K562 (cell line): ENCODE measurements at regions not wholly inside any gene's neighbourhood (a gene's known extent, or its start where the extent isn't known, plus 50 kb on each side); places are given as distances from the start of the nearest gene placed in this dataset.

ENCODE experiments used
- ATAC-seq: fragments of 200-7000 bp; cut with Tn5 transposase; 3 replicates; pipeline ENCODE4 v1.9.1; 2020; ENCODE audit warnings: moderate library complexity
- BruUV-seq: library from RNA; stranded (reverse); fragments of 400-500 nt; replicated peaks from 2 replicates; lab custom pipeline; 2021; lab: Mats Ljungman, UMichigan
- CTCF ChIA-PET: fragments of 300-600 bp; formaldehyde crosslinking; extraction: SDS; loops from one replicate; lab custom pipeline; 2021; ENCODE audit warnings: low intra/inter-chr PET ratio; lab: Yijun Ruan, JAX
- POLR2A ChIA-PET: fragments of 300-600, 350-650 bp; sonication (Branson Sonifier 250); formaldehyde crosslinking; extraction: SDS; loops from one replicate; lab custom pipeline; 2021; ENCODE audit warnings: antibody characterized with exemption, inconsistent platforms; lab: Yijun Ruan, JAX
- DNase-seq, 4 experiments: peaks; one replicate each; pipeline versions ENCODE4 v3.0.0 to v3.0.0-alpha.2; 2011 to 2018; ENCODE audit warnings: low spot score in 3 of 4, mixed read lengths in 3 of 4; ENCODE audit errors: extremely low read depth in 1 of 4
- FAIRE-seq: peaks from 2 replicates; lab custom pipeline; 2011; peaks lifted over from hg19 to GRCh38; lab: Jason Lieb, UNC
- H2AFZ ChIP-seq: 2 replicates; pipeline ENCODE4 v1.6.0; 2011; ENCODE audit warnings: low read depth, low read length, control low read depth, inconsistent platforms
- H3K27ac ChIP-seq: fragments of 200-600 bp; 3 replicates; pipeline ENCODE4 v1.8.0; 2011; ENCODE audit warnings: low read depth, mild to moderate bottlenecking, control low read depth, inconsistent platforms, low read length, moderate library complexity, mixed read lengths; ENCODE audit errors: extremely low read depth
- H3K27me3 ChIP-seq, 2 experiments: fragments of 300-600 bp in 1 of 2; 2 replicates in 1 of 2; 3 replicates in 1 of 2; pipeline versions ENCODE4 v1.6.0 to v1.8.0; 2011; ENCODE audit warnings: inconsistent platforms in 2 of 2, low read length in 2 of 2, mild to moderate bottlenecking in 1 of 2, mixed read lengths in 1 of 2, moderate library complexity in 1 of 2; ENCODE audit not compliant: control insufficient read depth in 2 of 2, insufficient read depth in 2 of 2
- H3K36me3 ChIP-seq: fragments of 300-600 bp; 3 replicates; pipeline ENCODE4 v1.8.0; 2011; ENCODE audit warnings: mild to moderate bottlenecking, low read length, inconsistent platforms; ENCODE audit not compliant: control insufficient read depth, insufficient read depth
- H3K4me1 ChIP-seq, 2 experiments: fragments of 200-600 bp in 1 of 2; replicated peaks in 1 of 2; 2 replicates in 1 of 2; 3 replicates in 1 of 2; pipeline versions ENCODE4 v1.5.1 to v1.8.0; 2011; ENCODE audit warnings: inconsistent platforms in 2 of 2, low read length in 2 of 2, mild to moderate bottlenecking in 1 of 2, mixed read lengths in 1 of 2, moderate library complexity in 1 of 2; ENCODE audit not compliant: control insufficient read depth in 2 of 2, insufficient read depth in 2 of 2
- H3K4me2 ChIP-seq: 2 replicates; pipeline ENCODE4 v1.6.1; 2011; ENCODE audit warnings: low read length, control low read depth, inconsistent platforms, mixed read lengths; ENCODE audit not compliant: insufficient read depth
- H3K4me3 ChIP-seq: fragments of 200-600 bp; sonication (generic), shearing (Covaris generic); 2 replicates; pipeline ENCODE4 v1.5.1; 2016; ENCODE audit warnings: control low read depth, inconsistent platforms
- H3K79me2 ChIP-seq: fragments of 200-600 bp; 3 replicates; pipeline ENCODE4 v1.8.0; 2011; ENCODE audit warnings: low read length, inconsistent platforms; ENCODE audit not compliant: control insufficient read depth, insufficient read depth
- H3K9ac ChIP-seq, 2 experiments: 2 replicates each; pipeline versions ENCODE4 v1.6.0 to v1.6.1; 2011; ENCODE audit warnings: low read depth in 2 of 2, low read length in 2 of 2, control low read depth in 1 of 2, inconsistent platforms in 1 of 2, mild to moderate bottlenecking in 1 of 2, mixed read lengths in 1 of 2; ENCODE audit not compliant: insufficient read depth in 1 of 2
- H3K9me1 ChIP-seq: one replicate; pipeline ENCODE4 v1.6.0; 2011; ENCODE audit warnings: inconsistent platforms, mild to moderate bottlenecking, low read length, moderate library complexity; ENCODE audit not compliant: control insufficient read depth, insufficient read depth
- H3K9me3 ChIP-seq: replicated peaks from 2 replicates; pipeline ENCODE4 v1.5.1; 2011; ENCODE audit warnings: low read depth, low read length, inconsistent platforms; ENCODE audit not compliant: control insufficient read depth, insufficient read depth
- H4K20me1 ChIP-seq: replicated peaks from 2 replicates; pipeline ENCODE4 v1.6.1; 2011; ENCODE audit warnings: low read length, inconsistent platforms, mixed read lengths; ENCODE audit not compliant: control insufficient read depth, insufficient read depth
- EP300 ChIP-seq: IDR thresholded peaks from 2 replicates; pipeline ENCODE4 v1.6.1; 2012; ENCODE audit warnings: low read length, improper control_type of control experiment
- GABPB1 ChIP-seq: sonication (generic); formaldehyde crosslinking; IDR thresholded peaks from 2 replicates; pipeline ENCODE4 v1.8.0; 2022; ENCODE audit warnings: mild to moderate bottlenecking, missing genetic modification reagents
- GMEB1 ChIP-seq: fragments of 250-450 bp; sonication (Bioruptor Pico); IDR thresholded peaks from 2 replicates; pipeline ENCODE4 v1.4.0; 2020; ENCODE audit warnings: mild to moderate bottlenecking
- MAFG ChIP-seq: fragments of 450-650 bp; conservative IDR thresholded peaks from 2 replicates; pipeline ENCODE4 v1.6.1; 2016; ENCODE audit warnings: missing genetic modification characterization, missing compliant biosample characterization
- MTA1 ChIP-seq: fragments of 450-650 bp; IDR thresholded peaks from 2 replicates; pipeline ENCODE4 v1.6.1; 2017; ENCODE audit warnings: borderline replicate concordance
- NCOR1 ChIP-seq: fragments of 450-650 bp; IDR thresholded peaks from 2 replicates; pipeline ENCODE4 v1.6.1; 2016; ENCODE audit warnings: mild to moderate bottlenecking, moderate library complexity
- NR2F6 ChIP-seq: fragments of 450-650 bp; formaldehyde crosslinking; IDR thresholded peaks from 2 replicates; pipeline ENCODE4 v1.4.0; 2020; ENCODE audit warnings: mild to moderate bottlenecking
- PHB2 ChIP-seq: fragments of 450-650 bp; IDR thresholded peaks from 2 replicates; pipeline ENCODE4 v1.6.1; 2017; ENCODE audit warnings: low read depth
- SMAD2 ChIP-seq: fragments of 150-350 bp; IDR thresholded peaks from 2 replicates; pipeline ENCODE4 v1.6.1; 2014; ENCODE audit warnings: low read depth, mild to moderate bottlenecking, low read length
- SMAD3 ChIP-seq: fragments of 450-650 bp; formaldehyde crosslinking; conservative IDR thresholded peaks from 2 replicates; pipeline ENCODE4 v1.4.0; 2020; ENCODE audit warnings: mild to moderate bottlenecking
- SNAPC5 ChIP-seq: fragments of 250-450 bp; sonication (Bioruptor Pico); IDR thresholded peaks from 2 replicates; pipeline ENCODE4 v1.8.0; 2021; ENCODE audit warnings: moderate library complexity, mild to moderate bottlenecking, inconsistent platforms
- U2AF1 ChIP-seq: fragments of 200-400 bp; formaldehyde crosslinking; optimal IDR thresholded peaks from 2 replicates; pipeline ENCODE3; 2017; ENCODE audit warnings: mild to moderate bottlenecking, low read depth, low read length, moderate library complexity
- ZNF324 ChIP-seq: fragments of 250-450 bp; sonication (Bioruptor Pico); IDR thresholded peaks from 2 replicates; pipeline ENCODE4 v1.4.0; 2020; ENCODE audit warnings: mild to moderate bottlenecking
- ZNF57 ChIP-seq: fragments of 450-650 bp; formaldehyde crosslinking; IDR thresholded peaks from 2 replicates; pipeline ENCODE4 v1.4.0; 2020; ENCODE audit warnings: mild to moderate bottlenecking, moderate library complexity
- WGBS: fragments of 100-300 bp; shearing (Covaris generic); methylation state at CpG from one replicate; pipeline ENCODE4 v1.1.6; 2016; ENCODE audit warnings: low coverage, mixed read lengths; ENCODE audit not compliant: insufficient coverage; ENCODE audit errors: missing lambda C conversion rate; 5-methylcytosine and 5-hydroxymethylcytosine counted together
- in situ Hi-C: fragments of 300-500 bp; cut with MboI; formaldehyde crosslinking; loops from 4 replicates; pipeline ENCODE4 v1.15.0; 2018; ENCODE audit warnings: inconsistent platforms, mixed read lengths
- intact Hi-C: fragments of 100-400 bp; cut with micrococcal nuclease; formaldehyde crosslinking; loops from 2 replicates; pipeline ENCODE4 v1.14.2; 2022

GRCh38 chr9:10793306-10793705, 180.5 kb upstream of the PTPRD start:
- Histone ChIP-seq H4K20me1 (no peaks in the 10 kb centered on the region), H3K27me3 (no peaks in the 10 kb centered on the region), H3K4me3 (no peak overlapping the region), H2AFZ (no peak overlapping the region), H3K79me2 (no peaks in the 10 kb centered on the region), H3K9me3 (no peaks in the 10 kb centered on the region), H3K36me3 (no peaks in the 10 kb centered on the region), H3K27ac (no peak overlapping the region), H3K9ac (no peak overlapping the region), H3K9me1 (no peaks in the 10 kb centered on the region), H3K4me1 (no peaks in the 10 kb centered on the region), H3K4me2 (no peak overlapping the region)
- no peak for TF ChIP-seq SMAD3 (CRISPR knock-in tag)
- TF ChIP-seq NCOR1 = no peak
- TF ChIP-seq GMEB1 (CRISPR knock-in tag) = no peak
- TF ChIP-seq EP300 = no peak
- TF ChIP-seq ZNF57 (CRISPR knock-in tag) = no peak
- TF ChIP-seq NR2F6 (CRISPR knock-in tag) = no peak
- no peak for TF ChIP-seq MTA1
- no peak for TF ChIP-seq MAFG (tag)
- TF ChIP-seq SMAD2 = no peak
- TF ChIP-seq SNAPC5 = no peak
- TF ChIP-seq U2AF1 = no peak
- no peak for TF ChIP-seq GABPB1
- no peak for TF ChIP-seq ZNF324 (CRISPR knock-in tag)
- no peak for TF ChIP-seq PHB2
- BruUV-seq = no TSS peak
- POLR2A ChIA-PET = no interaction called here
- ATAC-seq (no peak), FAIRE-seq (no peak), DNase-seq (no peak)
- intact Hi-C loops = no loop called here
- CTCF ChIA-PET = no interaction called here
- WGBS = 0% methylated on average over 1 of the region's 1 CpG
- in situ Hi-C loops = no loop called here
